GM12878 (cell line): ENCODE measurements at regions not wholly inside any gene's neighbourhood (a gene's known extent, or its start where the extent isn't known, plus 50 kb on each side); places are given as distances from the start of the nearest gene placed in this dataset.

Source experiments
- ASH2L ChIP-seq: fragments of 300-600, 200-600 bp; sonication (generic); IDR thresholded peaks from 2 replicates; pipeline ENCODE4 v1.6.1; 2017; ENCODE audit warnings: low read depth, mild to moderate bottlenecking, borderline replicate concordance
- ATF3 ChIP-seq: IDR thresholded peaks from 2 replicates; pipeline ENCODE4 v1.6.1; 2011; ENCODE audit warnings: low read depth, mild to moderate bottlenecking, low read length, moderate library complexity, borderline replicate concordance; ENCODE audit errors: extremely low read depth
- ELK1 ChIP-seq: IDR thresholded peaks from 2 replicates; pipeline ENCODE4 v1.6.1; 2012; ENCODE audit warnings: low read depth, low read length, improper control_type of control experiment
- EZH2 ChIP-seq: IDR thresholded peaks from 2 replicates; pipeline ENCODE4 v1.6.1; 2012; ENCODE audit warnings: low read depth, mild to moderate bottlenecking, control low read depth, inconsistent platforms, low read length, borderline replicate concordance; ENCODE audit not compliant: control insufficient read depth
- GABPA ChIP-seq: IDR thresholded peaks from 2 replicates; pipeline ENCODE4 v1.6.1; 2014; ENCODE audit warnings: antibody characterized with exemption, low read depth, mild to moderate bottlenecking, inconsistent platforms
- JUND ChIP-seq: IDR thresholded peaks from 2 replicates; pipeline ENCODE4 v1.6.1; 2012; ENCODE audit warnings: low read depth, mild to moderate bottlenecking, low read length, improper control_type of control experiment, moderate library complexity
- NFIC ChIP-seq: IDR thresholded peaks from 2 replicates; pipeline ENCODE4 v1.6.1; 2012; ENCODE audit warnings: low read depth, mild to moderate bottlenecking, inconsistent platforms, low read length, moderate library complexity
- POLR2A ChIP-seq: IDR thresholded peaks from 2 replicates; pipeline ENCODE4 v1.6.1; 2011; ENCODE audit warnings: low read depth, mild to moderate bottlenecking, low read length
- USF1 ChIP-seq: IDR thresholded peaks from 2 replicates; pipeline ENCODE4 v1.6.1; 2011; ENCODE audit warnings: borderline replicate concordance, low read depth, mild to moderate bottlenecking, moderate library complexity, mixed read lengths, low read length; ENCODE audit not compliant: insufficient read depth; ENCODE audit errors: extremely low read length
- ZBTB33 ChIP-seq: fragments of 450-650 bp; IDR thresholded peaks from 2 replicates; pipeline ENCODE4 v1.6.1; 2017; ENCODE audit warnings: mild to moderate bottlenecking
- ZNF274 ChIP-seq: IDR thresholded peaks from one replicate; pipeline ENCODE4 v1.8.0; 2011; ENCODE audit not compliant: insufficient read length, insufficient read depth
- TF ChIP-seq, protein P1 (sequence below), 3 experiments: IDR thresholded peaks in 2 of 3; conservative IDR thresholded peaks in 1 of 3; 2 replicates each; pipeline ENCODE4 v1.5.1; 2011; ENCODE audit warnings: low read depth in 3 of 3, low read length in 3 of 3, mild to moderate bottlenecking in 3 of 3, control low read depth in 2 of 3, moderate library complexity in 2 of 3, inconsistent platforms in 1 of 3, mixed read lengths in 1 of 3; ENCODE audit not compliant: control insufficient read depth in 2 of 3, insufficient read depth in 1 of 3; ENCODE audit errors: extremely low read depth in 1 of 3

GRCh38 chr22:49500942-49501395, 326.7 kb downstream of the BRD1 start:
- TF ChIP-seq POLR2A (no peak), ZBTB33 (no peak), GABPA (no peak), ZNF274 (no peak), ASH2L (no peak), JUND (no peak), USF1 (no peak), ATF3 (no peak), EZH2 (no peak), NFIC (no peak), ELK1 (no peak)
- TF ChIP-seq, protein P1, sequence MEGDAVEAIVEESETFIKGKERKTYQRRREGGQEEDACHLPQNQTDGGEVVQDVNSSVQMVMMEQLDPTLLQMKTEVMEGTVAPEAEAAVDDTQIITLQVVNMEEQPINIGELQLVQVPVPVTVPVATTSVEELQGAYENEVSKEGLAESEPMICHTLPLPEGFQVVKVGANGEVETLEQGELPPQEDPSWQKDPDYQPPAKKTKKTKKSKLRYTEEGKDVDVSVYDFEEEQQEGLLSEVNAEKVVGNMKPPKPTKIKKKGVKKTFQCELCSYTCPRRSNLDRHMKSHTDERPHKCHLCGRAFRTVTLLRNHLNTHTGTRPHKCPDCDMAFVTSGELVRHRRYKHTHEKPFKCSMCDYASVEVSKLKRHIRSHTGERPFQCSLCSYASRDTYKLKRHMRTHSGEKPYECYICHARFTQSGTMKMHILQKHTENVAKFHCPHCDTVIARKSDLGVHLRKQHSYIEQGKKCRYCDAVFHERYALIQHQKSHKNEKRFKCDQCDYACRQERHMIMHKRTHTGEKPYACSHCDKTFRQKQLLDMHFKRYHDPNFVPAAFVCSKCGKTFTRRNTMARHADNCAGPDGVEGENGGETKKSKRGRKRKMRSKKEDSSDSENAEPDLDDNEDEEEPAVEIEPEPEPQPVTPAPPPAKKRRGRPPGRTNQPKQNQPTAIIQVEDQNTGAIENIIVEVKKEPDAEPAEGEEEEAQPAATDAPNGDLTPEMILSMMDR (IDR thresholded peaks at IDR 0.05 in 2 of 3, conservative IDR thresholded peaks at IDR 0.05 in 1 of 3; ENCODE audit: control insufficient read depth in 2 of 3, extremely low read depth in 1 of 3, insufficient read depth in 1 of 3, low read depth in 3 of 3, low read length in 3 of 3): no peak
